SK-N-SH (cell line): ENCODE measurements at regions not wholly inside any gene's neighbourhood (a gene's known extent, or its start where the extent isn't known, plus 50 kb on each side); places are given as distances from the start of the nearest gene placed in this dataset.

Source experiments
- ELF1 ChIP-seq: IDR thresholded peaks from 2 replicates; pipeline ENCODE4 v1.4.0; 2012
- EZH2phosphoT487 ChIP-seq: fragments of 200-600 bp; sonication (generic); IDR thresholded peaks from 2 replicates; pipeline ENCODE4 v1.6.1; 2017; ENCODE audit warnings: low read depth, mixed run types, mild to moderate bottlenecking, antibody characterized with exemption, moderate library complexity, borderline replicate concordance
- JUND ChIP-seq: IDR thresholded peaks from 2 replicates; pipeline ENCODE4 v1.4.0; 2012
- MXI1 ChIP-seq: IDR thresholded peaks from 2 replicates; pipeline ENCODE4 v1.6.1; 2012; ENCODE audit warnings: mild to moderate bottlenecking, low read depth, low read length, improper control_type of control experiment
- POLR2AphosphoS5 ChIP-seq: IDR thresholded peaks from 2 replicates; pipeline ENCODE4 v1.6.1; 2012; ENCODE audit warnings: low read depth, low read length
- RAD21 ChIP-seq: IDR thresholded peaks from 2 replicates; pipeline ENCODE4 v1.6.1; 2012; ENCODE audit warnings: mild to moderate bottlenecking, low read length
- TEAD4 ChIP-seq: IDR thresholded peaks from 2 replicates; pipeline ENCODE4 v1.4.0; 2012; ENCODE audit warnings: mild to moderate bottlenecking, borderline replicate concordance; ENCODE audit not compliant: insufficient read depth
- USF1 ChIP-seq: IDR thresholded peaks from 2 replicates; pipeline ENCODE4 v1.4.0; 2012; ENCODE audit warnings: low read depth, borderline replicate concordance
- YY1 ChIP-seq: IDR thresholded peaks from 2 replicates; pipeline ENCODE4 v1.4.0; 2012; ENCODE audit warnings: low read depth, mild to moderate bottlenecking
- TF ChIP-seq, protein P1 (sequence below): fragments of 200-600 bp; sonication (generic); IDR thresholded peaks from 2 replicates; pipeline ENCODE4 v1.6.1; 2017; ENCODE audit warnings: antibody characterized with exemption, mild to moderate bottlenecking, moderate library complexity
- TF ChIP-seq, protein P2 (sequence below): IDR thresholded peaks from 2 replicates; pipeline ENCODE4; 2012

DNA sequence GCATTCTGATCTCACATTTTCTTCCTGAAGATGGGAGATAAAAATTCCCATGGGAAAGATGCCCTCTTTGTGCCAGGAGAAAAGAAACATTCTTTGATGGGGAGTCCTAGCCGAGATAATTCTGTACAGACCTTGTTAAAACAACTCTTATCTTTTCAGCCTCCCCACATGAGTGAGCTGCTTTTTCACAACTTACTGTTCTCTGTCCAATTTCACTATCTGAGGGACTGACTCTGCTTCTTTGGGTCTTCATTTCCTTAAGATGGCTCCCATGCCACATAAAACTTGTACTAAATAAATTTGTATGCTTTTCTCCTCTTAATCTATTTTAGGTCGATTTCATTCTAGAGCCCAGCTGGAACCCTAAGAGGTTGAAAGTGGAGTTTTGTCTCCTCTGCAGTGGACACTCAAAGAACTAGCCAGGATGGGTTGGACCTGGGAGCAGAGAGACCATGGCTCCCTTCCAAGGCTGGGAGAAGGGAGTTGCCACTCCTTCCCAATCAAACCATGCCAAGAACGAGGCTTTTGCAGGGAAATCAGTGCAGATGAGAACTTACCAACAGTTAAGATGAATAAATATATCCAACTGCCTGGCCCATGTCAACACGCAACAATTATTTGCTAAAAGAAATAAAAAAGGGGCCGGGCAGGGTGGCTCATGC is 285.8 kb upstream of the SULF2 start:
- TF ChIP-seq MXI1: no peak
- TF ChIP-seq YY1: no peak
- TF ChIP-seq, protein P1, sequence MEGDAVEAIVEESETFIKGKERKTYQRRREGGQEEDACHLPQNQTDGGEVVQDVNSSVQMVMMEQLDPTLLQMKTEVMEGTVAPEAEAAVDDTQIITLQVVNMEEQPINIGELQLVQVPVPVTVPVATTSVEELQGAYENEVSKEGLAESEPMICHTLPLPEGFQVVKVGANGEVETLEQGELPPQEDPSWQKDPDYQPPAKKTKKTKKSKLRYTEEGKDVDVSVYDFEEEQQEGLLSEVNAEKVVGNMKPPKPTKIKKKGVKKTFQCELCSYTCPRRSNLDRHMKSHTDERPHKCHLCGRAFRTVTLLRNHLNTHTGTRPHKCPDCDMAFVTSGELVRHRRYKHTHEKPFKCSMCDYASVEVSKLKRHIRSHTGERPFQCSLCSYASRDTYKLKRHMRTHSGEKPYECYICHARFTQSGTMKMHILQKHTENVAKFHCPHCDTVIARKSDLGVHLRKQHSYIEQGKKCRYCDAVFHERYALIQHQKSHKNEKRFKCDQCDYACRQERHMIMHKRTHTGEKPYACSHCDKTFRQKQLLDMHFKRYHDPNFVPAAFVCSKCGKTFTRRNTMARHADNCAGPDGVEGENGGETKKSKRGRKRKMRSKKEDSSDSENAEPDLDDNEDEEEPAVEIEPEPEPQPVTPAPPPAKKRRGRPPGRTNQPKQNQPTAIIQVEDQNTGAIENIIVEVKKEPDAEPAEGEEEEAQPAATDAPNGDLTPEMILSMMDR: no peak
- no peak for TF ChIP-seq POLR2AphosphoS5
- no peak for TF ChIP-seq EZH2phosphoT487
- no peak for TF ChIP-seq USF1
- TF ChIP-seq RAD21: no peak
- no peak for TF ChIP-seq ELF1
- TF ChIP-seq JUND: no peak
- TF ChIP-seq TEAD4: no peak
- TF ChIP-seq, protein P2, sequence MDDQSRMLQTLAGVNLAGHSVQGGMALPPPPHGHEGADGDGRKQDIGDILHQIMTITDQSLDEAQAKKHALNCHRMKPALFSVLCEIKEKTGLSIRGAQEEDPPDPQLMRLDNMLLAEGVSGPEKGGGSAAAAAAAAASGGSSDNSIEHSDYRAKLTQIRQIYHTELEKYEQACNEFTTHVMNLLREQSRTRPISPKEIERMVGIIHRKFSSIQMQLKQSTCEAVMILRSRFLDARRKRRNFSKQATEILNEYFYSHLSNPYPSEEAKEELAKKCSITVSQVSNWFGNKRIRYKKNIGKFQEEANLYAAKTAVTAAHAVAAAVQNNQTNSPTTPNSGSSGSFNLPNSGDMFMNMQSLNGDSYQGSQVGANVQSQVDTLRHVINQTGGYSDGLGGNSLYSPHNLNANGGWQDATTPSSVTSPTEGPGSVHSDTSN: no peak
